Endodermal cell (in vitro differentiated cells): ENCODE measurements at regions not wholly inside any gene's neighbourhood (a gene's known extent, or its start where the extent isn't known, plus 50 kb on each side); places are given as distances from the start of the nearest gene placed in this dataset.

ENCODE experiments used
- DNase-seq: peaks from one replicate; pipeline ENCODE4 v3.0.0-alpha.2; 2017
- H3K27ac ChIP-seq: 2 replicates; pipeline ENCODE4 v1.5.1; 2013; ENCODE audit warnings: mild to moderate bottlenecking, low read depth, low read length, moderate library complexity
- H3K27me3 ChIP-seq: 2 replicates; pipeline ENCODE4 v1.6.1; 2013; ENCODE audit warnings: mild to moderate bottlenecking, low read length, moderate library complexity; ENCODE audit not compliant: insufficient read depth, control insufficient read depth, poor library complexity, severe bottlenecking
- H3K36me3 ChIP-seq: 2 replicates; pipeline ENCODE4 v1.7.0; 2013; ENCODE audit warnings: mild to moderate bottlenecking, low read length, moderate library complexity; ENCODE audit not compliant: control insufficient read depth, insufficient read depth
- H3K4me1 ChIP-seq: one replicate; pipeline ENCODE4 v1.7.0; 2013; ENCODE audit warnings: low read length; ENCODE audit not compliant: control insufficient read depth, insufficient read depth
- H3K4me3 ChIP-seq: 2 replicates; pipeline ENCODE4 v1.5.1; 2013; ENCODE audit warnings: mild to moderate bottlenecking, low read length, moderate library complexity
- H3K9ac ChIP-seq: 2 replicates; pipeline ENCODE4 v1.6.1; 2013; ENCODE audit warnings: mild to moderate bottlenecking, low read length, moderate library complexity; ENCODE audit not compliant: poor library complexity, severe bottlenecking; ENCODE audit errors: extremely low read depth
- H3K9me3 ChIP-seq: 2 replicates; pipeline ENCODE4 v1.6.1; 2013; ENCODE audit warnings: mild to moderate bottlenecking, low read length, moderate library complexity; ENCODE audit not compliant: control insufficient read depth
- H3K27ac Mint-ChIP-seq: 2 replicates; pipeline ENCODE4 v1.8.0; 2020; ENCODE audit warnings: mixed read lengths
- H3K27me3 Mint-ChIP-seq: 2 replicates; pipeline ENCODE4 v1.8.0; 2021; ENCODE audit warnings: mild to moderate bottlenecking, mixed read lengths; ENCODE audit not compliant: insufficient read depth
- H3K36me3 Mint-ChIP-seq: 2 replicates; pipeline ENCODE4 v1.8.0; 2020; ENCODE audit warnings: low read depth, mixed read lengths
- H3K4me1 Mint-ChIP-seq: 2 replicates; pipeline ENCODE4 v1.8.0; 2020; ENCODE audit warnings: mixed read lengths
- H3K4me3 Mint-ChIP-seq: 2 replicates; pipeline ENCODE4 v1.8.0; 2020; ENCODE audit warnings: mild to moderate bottlenecking, moderate library complexity, mixed read lengths
- H3K9me3 Mint-ChIP-seq: 2 replicates; pipeline ENCODE4 v1.8.0; 2020; ENCODE audit warnings: mild to moderate bottlenecking, mixed read lengths
- WGBS, 2 experiments: methylation state at CpG; one replicate each; pipeline versions ENCODE4 v1.1.5 to v1.1.7; 2013; ENCODE audit warnings: missing lambda C conversion rate in 2 of 2, mixed read lengths in 1 of 2; ENCODE audit not compliant: insufficient coverage in 1 of 2, insufficient read length in 1 of 2; 5-methylcytosine and 5-hydroxymethylcytosine counted together
- TF ChIP-seq, protein P1 (sequence below): fragments of 200-600 bp; sonication (generic); conservative IDR thresholded peaks from 2 replicates; pipeline ENCODE4 v1.5.0; 2021; ENCODE audit warnings: antibody characterized with exemption, mild to moderate bottlenecking

DNA sequence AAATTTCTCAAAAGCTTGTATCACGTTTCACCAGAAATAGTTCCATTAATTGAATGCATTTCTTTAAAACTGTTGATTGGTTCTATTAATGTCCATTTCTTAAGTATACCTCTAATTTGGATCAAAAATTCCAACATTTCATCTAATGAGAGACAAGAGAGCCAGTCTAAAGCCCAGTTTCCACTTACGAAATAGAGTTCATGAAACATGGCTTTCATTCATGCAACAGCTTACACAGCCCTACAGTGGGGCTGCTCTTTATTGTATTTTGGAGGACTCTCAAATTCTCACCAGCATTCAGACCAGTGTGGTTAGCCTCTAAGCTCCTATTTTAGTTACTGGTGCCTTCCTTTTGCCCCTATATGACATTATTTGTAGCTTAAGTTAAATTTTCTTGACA is 566.9 kb upstream of the RGMB start:
- peaks cover 6% of the 10 kb centered on the region for H3K9me3 Mint-ChIP-seq
- WGBS, 2 experiments: 0% methylated on average over 1 of the region's 2 CpGs
- H3K27ac ChIP-seq: no peak overlapping the region

DNA sequence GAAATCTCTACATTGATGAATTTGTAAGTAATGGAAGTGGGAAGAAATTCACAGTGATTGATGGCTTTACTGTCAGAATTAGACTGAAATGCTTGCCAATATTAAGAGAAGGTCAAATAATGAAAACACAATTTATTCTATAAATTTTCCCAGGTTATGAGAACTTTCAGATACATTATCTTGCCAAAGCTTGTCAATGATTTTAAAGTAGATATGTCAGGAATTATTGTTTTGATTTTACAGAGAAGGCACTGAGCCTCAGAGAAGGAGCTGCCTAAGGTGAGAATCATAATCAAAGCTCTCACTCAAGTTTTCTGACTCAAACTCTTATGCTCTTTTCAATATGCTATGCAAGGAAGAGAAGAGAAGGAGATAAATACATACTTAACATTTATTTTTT is 564.0 kb upstream of the RGMB start:
- Histone ChIP-seq H3K4me1 (peaks cover 4% of the 10 kb centered on the region), H3K4me3 (no peak overlapping the region), H3K27me3 (no peaks in the 10 kb centered on the region), H3K9ac (no peak overlapping the region), H3K9me3 (peaks cover 3% of the 10 kb centered on the region), H3K36me3 (peaks cover 2% of the 10 kb centered on the region), H3K27ac (no peak overlapping the region)
- no peak for DNase-seq
- Mint-ChIP-seq H3K9me3 (peaks cover 2% of the 10 kb centered on the region), H3K27ac (no peak overlapping the region), H3K4me3 (no peak overlapping the region), H3K4me1 (peaks cover 14% of the 10 kb centered on the region), H3K27me3 (no peaks in the 10 kb centered on the region), H3K36me3 (peaks cover 10% of the 10 kb centered on the region)
- TF ChIP-seq, protein P1, sequence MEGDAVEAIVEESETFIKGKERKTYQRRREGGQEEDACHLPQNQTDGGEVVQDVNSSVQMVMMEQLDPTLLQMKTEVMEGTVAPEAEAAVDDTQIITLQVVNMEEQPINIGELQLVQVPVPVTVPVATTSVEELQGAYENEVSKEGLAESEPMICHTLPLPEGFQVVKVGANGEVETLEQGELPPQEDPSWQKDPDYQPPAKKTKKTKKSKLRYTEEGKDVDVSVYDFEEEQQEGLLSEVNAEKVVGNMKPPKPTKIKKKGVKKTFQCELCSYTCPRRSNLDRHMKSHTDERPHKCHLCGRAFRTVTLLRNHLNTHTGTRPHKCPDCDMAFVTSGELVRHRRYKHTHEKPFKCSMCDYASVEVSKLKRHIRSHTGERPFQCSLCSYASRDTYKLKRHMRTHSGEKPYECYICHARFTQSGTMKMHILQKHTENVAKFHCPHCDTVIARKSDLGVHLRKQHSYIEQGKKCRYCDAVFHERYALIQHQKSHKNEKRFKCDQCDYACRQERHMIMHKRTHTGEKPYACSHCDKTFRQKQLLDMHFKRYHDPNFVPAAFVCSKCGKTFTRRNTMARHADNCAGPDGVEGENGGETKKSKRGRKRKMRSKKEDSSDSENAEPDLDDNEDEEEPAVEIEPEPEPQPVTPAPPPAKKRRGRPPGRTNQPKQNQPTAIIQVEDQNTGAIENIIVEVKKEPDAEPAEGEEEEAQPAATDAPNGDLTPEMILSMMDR: no peak

More for the DNA sequence above, 566.9 kb upstream of the RGMB start:
- Mint-ChIP-seq H3K27ac (no peak overlapping the region), H3K4me1 (peaks cover 14% of the 10 kb centered on the region), H3K4me3 (no peak overlapping the region), H3K36me3 (peaks cover 11% of the 10 kb centered on the region), H3K27me3 (no peaks in the 10 kb centered on the region)
- H3K4me3 ChIP-seq: no peak overlapping the region
- TF ChIP-seq, protein P1: no peak
- H3K27me3 ChIP-seq: no peaks in the 10 kb centered on the region
- peaks cover 8% of the 10 kb centered on the region for H3K36me3 ChIP-seq
- peaks cover 4% of the 10 kb centered on the region for H3K4me1 ChIP-seq
- no peak overlapping the region for H3K9ac ChIP-seq
- no peak for DNase-seq
- peaks cover 7% of the 10 kb centered on the region for H3K9me3 ChIP-seq

DNA sequence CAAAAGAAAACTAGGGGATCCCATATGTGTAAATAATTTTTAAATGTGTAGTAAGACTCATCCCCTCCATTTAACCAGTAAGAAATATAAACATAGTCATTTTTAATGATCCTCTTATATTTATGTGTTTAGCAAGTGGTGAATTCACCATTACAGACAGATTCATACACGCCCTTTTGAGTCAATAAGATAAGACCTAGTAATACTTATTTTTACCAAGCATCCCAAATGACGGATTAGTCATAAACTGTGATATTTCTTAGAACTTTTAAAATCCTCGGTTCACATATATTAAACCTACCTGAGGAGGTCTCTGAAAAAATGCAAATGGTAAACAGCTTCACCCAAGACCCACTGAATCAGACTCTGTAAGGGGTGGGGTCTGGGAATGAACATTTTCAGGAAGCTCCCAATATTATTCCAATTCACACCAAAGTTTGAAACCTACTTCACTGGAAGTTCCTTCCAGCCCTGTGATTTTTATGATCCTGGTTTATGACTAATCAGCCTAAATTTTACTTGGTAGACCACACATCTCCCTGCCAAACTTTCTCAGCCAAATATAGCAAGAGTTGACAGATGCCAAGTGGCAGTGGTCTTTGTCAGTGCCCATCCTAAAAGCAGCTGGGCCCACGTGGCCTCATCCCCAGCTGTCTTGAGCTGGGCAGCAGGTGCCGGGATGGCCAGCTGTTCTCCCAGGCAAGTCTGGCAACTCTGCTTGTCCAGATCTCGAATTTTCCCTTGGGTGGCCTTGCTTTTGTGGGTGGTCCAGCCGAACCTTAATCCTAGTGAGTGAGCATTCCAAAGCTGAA is 559.0 kb upstream of the RGMB start:
- H3K36me3 Mint-ChIP-seq: peaks cover 6% of the 10 kb centered on the region

More for the DNA sequence above, 559.0 kb upstream of the RGMB start:
- no peak overlapping the region for H3K9ac ChIP-seq
- no peak for DNase-seq
- 85 to 90% methylated on average over 2 to 7 of the region's 7 CpGs for WGBS, 2 experiments
- H3K36me3 ChIP-seq: no peaks in the 10 kb centered on the region
- Mint-ChIP-seq H3K9me3 (no peaks in the 10 kb centered on the region), H3K4me3 (no peak overlapping the region), H3K27me3 (no peaks in the 10 kb centered on the region), H3K4me1 (peaks cover 24% of the 10 kb centered on the region), H3K27ac (no peak overlapping the region)
- H3K27ac ChIP-seq: no peak overlapping the region
- H3K9me3 ChIP-seq: no peaks in the 10 kb centered on the region
- H3K27me3 ChIP-seq: no peaks in the 10 kb centered on the region
- no peak overlapping the region for H3K4me3 ChIP-seq
- peaks cover 9% of the 10 kb centered on the region for H3K4me1 ChIP-seq
- TF ChIP-seq, protein P1: no peak
